Left ventricle myocardium superior (tissue), 1 donor: ENCODE measurements at regions not wholly inside any gene's neighbourhood (a gene's known extent, or its start where the extent isn't known, plus 50 kb on each side); places are given as distances from the start of the nearest gene placed in this dataset.
"Not testable (repeated sequence)": the region's sequence is repeated elsewhere in the genome, so short reads cannot be mapped to it uniquely, and the experiment has no call there.

Experiments used
- ATAC-seq: fragments of 200-7000 bp; cut with Tn5 transposase; one replicate; pipeline ENCODE4 v1.9.1; 2020; ENCODE audit warnings: mild to moderate bottlenecking, moderate library complexity
- DNase-seq: peaks from one replicate; pipeline ENCODE4 v3.0.0-alpha.2; 2020
- intact Hi-C: fragments of 100-400 bp; cut with micrococcal nuclease; formaldehyde crosslinking; loops from one replicate; pipeline ENCODE4 v1.11.0; 2022
- donor health status: DM: no; HTN: yes; CAD: no; lungs with severe emphysema.

- ATAC-seq (no peak), DNase-seq (no peak)
- intact Hi-C loops = no loop called here
These were observed 419.4 kb downstream of the BRD1 start for GRCh38 chr22:49408102-49408836.

- intact Hi-C loops = no loop called here
- ATAC-seq = no peak
- no peak for DNase-seq
These were observed 420.6 kb downstream of the BRD1 start for GRCh38 chr22:49406879-49407587.

- DNase-seq = no peak
- intact Hi-C loops = no loop called here
- ATAC-seq = no peak
These were observed 421.5 kb downstream of the BRD1 start for GRCh38 chr22:49406047-49406650.

GRCh38 chr22:49405590-49405989 is 422.1 kb downstream of the BRD1 start:
- DNase-seq (no peak), ATAC-seq (no peak)
- intact Hi-C loops = no loop called here

- intact Hi-C loops = no loop called here
- no peak for DNase-seq
- no peak for ATAC-seq
These were observed 423.0 kb downstream of the BRD1 start for GRCh38 chr22:49404576-49405241.

GRCh38 chr22:49404020-49404419 is 423.7 kb downstream of the BRD1 start:
- DNase-seq = no peak

GRCh38 chr22:49403102-49403501 is 424.6 kb downstream of the BRD1 start:
- DNase-seq (no peak), ATAC-seq (no peak)
- intact Hi-C loops = no loop called here

More at GRCh38 chr22:49404020-49404419, 423.7 kb downstream of the BRD1 start:
- ATAC-seq = no peak
- intact Hi-C loops = no loop called here

- DNase-seq (no peak), ATAC-seq (no peak)
- intact Hi-C loops = no loop called here
These were observed 425.5 kb downstream of the BRD1 start for GRCh38 chr22:49402169-49402568.

GRCh38 chr22:49400941-49401598 is 426.6 kb downstream of the BRD1 start:
- DNase-seq (no peak), ATAC-seq (no peak)
- intact Hi-C loops = no loop called here

GRCh38 chr22:49400136-49400940 is 427.3 kb downstream of the BRD1 start:
- no peak for DNase-seq
- no peak for ATAC-seq
- intact Hi-C loops = no loop called here

GRCh38 chr22:49398646-49399045 is 429.0 kb downstream of the BRD1 start:
- DNase-seq (no peak), ATAC-seq (no peak)
- intact Hi-C loops = no loop called here

- intact Hi-C loops = no loop called here
- no peak for DNase-seq
- ATAC-seq = no peak
These were observed 429.6 kb downstream of the BRD1 start for GRCh38 chr22:49398115-49398514.

- DNase-seq (no peak), ATAC-seq (no peak)
- intact Hi-C loops = no loop called here
These were observed 430.9 kb downstream of the BRD1 start for GRCh38 chr22:49396817-49397216.

- intact Hi-C loops = no loop called here
- DNase-seq (no peak), ATAC-seq (no peak)
These were observed 432.1 kb downstream of the BRD1 start for GRCh38 chr22:49395617-49396016.

- ATAC-seq, DNase-seq, intact Hi-C loops: not testable (repeated sequence)
These were observed 432.6 kb downstream of the BRD1 start for GRCh38 chr22:49395062-49395461.

GRCh38 chr22:49394116-49394785 is 433.4 kb downstream of the BRD1 start:
- no peak for DNase-seq
- no peak for ATAC-seq
- intact Hi-C loops = no loop called here

- DNase-seq (no peak), ATAC-seq (no peak)
- intact Hi-C loops = no loop called here
These were observed 434.1 kb downstream of the BRD1 start for GRCh38 chr22:49393526-49393925.

GRCh38 chr22:49392841-49393510 is 434.7 kb downstream of the BRD1 start:
- DNase-seq = no peak
- intact Hi-C loops = no loop called here
- no peak for ATAC-seq
